Glutamatergic neuron (in vitro differentiated cells): ENCODE measurements at regions not wholly inside any gene's neighbourhood (a gene's known extent, or its start where the extent isn't known, plus 50 kb on each side); places are given as distances from the start of the nearest gene placed in this dataset.

Experiments used
- DNase-seq: peaks from one replicate; pipeline ENCODE4 v3.0.0; 2022
- H3K27ac Mint-ChIP-seq: one replicate; pipeline ENCODE4 v1.8.0; 2020; ENCODE audit warnings: mild to moderate bottlenecking, mixed read lengths, inconsistent platforms; ENCODE audit not compliant: unreplicated experiment
- H3K27me3 Mint-ChIP-seq: one replicate; pipeline ENCODE4 v1.8.0; 2020; ENCODE audit warnings: mild to moderate bottlenecking, moderate library complexity, mixed read lengths, inconsistent platforms; ENCODE audit not compliant: unreplicated experiment
- H3K36me3 Mint-ChIP-seq: one replicate; pipeline ENCODE4 v1.8.0; 2020; ENCODE audit warnings: mild to moderate bottlenecking, mixed read lengths, inconsistent platforms; ENCODE audit not compliant: unreplicated experiment
- H3K4me1 Mint-ChIP-seq: one replicate; pipeline ENCODE4 v1.8.0; 2020; ENCODE audit warnings: mild to moderate bottlenecking, low read depth, mixed read lengths, inconsistent platforms; ENCODE audit not compliant: unreplicated experiment
- H3K4me3 Mint-ChIP-seq: one replicate; pipeline ENCODE4 v1.8.0; 2020; ENCODE audit warnings: mild to moderate bottlenecking, mixed read lengths, inconsistent platforms; ENCODE audit not compliant: unreplicated experiment
- H3K9me3 Mint-ChIP-seq: one replicate; pipeline ENCODE4 v1.8.0; 2020; ENCODE audit warnings: mild to moderate bottlenecking, moderate library complexity, mixed read lengths, inconsistent platforms; ENCODE audit not compliant: unreplicated experiment
- CTCF ChIP-seq: fragments of 200-600 bp; sonication (generic); IDR thresholded peaks from one replicate; pipeline ENCODE4 v1.5.0; 2021; ENCODE audit not compliant: partially characterized antibody, unreplicated experiment

GRCh38 chr1:22254756-22255155 is 111.9 kb upstream of the WNT4 start:
- no peaks in the 10 kb centered on the region for H3K9me3 Mint-ChIP-seq
- peaks cover 12% of the 10 kb centered on the region for H3K4me1 Mint-ChIP-seq
- TF ChIP-seq CTCF, result no peak
- no peak overlapping the region for H3K4me3 Mint-ChIP-seq
- H3K36me3 Mint-ChIP-seq, result no peaks in the 10 kb centered on the region
- H3K27me3 Mint-ChIP-seq, result peaks cover under 1% of the 10 kb centered on the region
- DNase-seq, result no peak
- H3K27ac Mint-ChIP-seq, result no peak overlapping the region

- H3K9me3 Mint-ChIP-seq, result no peaks in the 10 kb centered on the region
- DNase-seq, result no peak
- H3K27ac Mint-ChIP-seq, result no peak overlapping the region
- TF ChIP-seq CTCF, result no peak
- H3K27me3 Mint-ChIP-seq, result no peaks in the 10 kb centered on the region
- peaks cover 12% of the 10 kb centered on the region for H3K4me1 Mint-ChIP-seq
- no peak overlapping the region for H3K4me3 Mint-ChIP-seq
- H3K36me3 Mint-ChIP-seq, result no peaks in the 10 kb centered on the region
Measured at GRCh38 chr1:22255341-22256212, 112.7 kb upstream of the WNT4 start.

GRCh38 chr1:22256213-22256512 is 113.3 kb upstream of the WNT4 start:
- Mint-ChIP-seq H3K4me1 (peaks cover 12% of the 10 kb centered on the region), H3K36me3 (no peaks in the 10 kb centered on the region), H3K9me3 (peaks cover 5% of the 10 kb centered on the region), H3K27ac (no peak overlapping the region), H3K27me3 (peaks cover 5% of the 10 kb centered on the region), H3K4me3 (no peak overlapping the region)
- no peak for DNase-seq
- TF ChIP-seq CTCF, result no peak

GRCh38 chr1:22257290-22258275 is 114.7 kb upstream of the WNT4 start:
- Mint-ChIP-seq H3K4me3 (no peak overlapping the region), H3K27me3 (peaks cover 6% of the 10 kb centered on the region), H3K27ac (no peak overlapping the region), H3K4me1 (peaks cover 13% of the 10 kb centered on the region), H3K9me3 (peaks cover 6% of the 10 kb centered on the region), H3K36me3 (no peaks in the 10 kb centered on the region)
- no peak for TF ChIP-seq CTCF
- DNase-seq, result no peak
